GM19438 (cell line): ENCODE measurements at regions not wholly inside any gene's neighbourhood (a gene's known extent, or its start where the extent isn't known, plus 50 kb on each side); places are given as distances from the start of the nearest gene placed in this dataset.

ENCODE experiments used
- ATAC-seq: cut with Tn5 transposase; IDR thresholded peaks from one replicate; pipeline ENCODE4 v1.9.1; 2021; ENCODE audit warnings: low read depth; ENCODE audit not compliant: unreplicated experiment

DNA sequence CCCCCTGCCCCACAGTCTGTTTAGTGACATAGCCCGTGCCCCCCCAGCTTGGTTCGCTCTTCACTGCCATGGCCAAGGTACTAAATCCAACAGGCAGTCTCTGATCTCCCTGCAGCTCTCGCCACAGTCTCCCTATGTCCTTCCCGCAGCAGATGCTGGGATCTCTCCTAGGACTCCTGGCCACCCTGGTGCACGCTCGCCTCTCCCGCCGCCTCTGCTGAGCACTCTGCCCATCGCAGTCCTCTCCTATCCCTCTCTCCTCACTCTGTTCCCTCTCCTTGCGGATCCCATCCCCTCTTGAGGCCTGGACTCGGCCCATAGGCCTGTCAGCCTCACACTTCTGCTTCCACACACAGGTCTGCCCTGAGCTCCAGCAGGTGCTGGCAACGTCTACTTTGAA, 204.8 kb upstream of the TCERG1L start:
- no peak for ATAC-seq

DNA sequence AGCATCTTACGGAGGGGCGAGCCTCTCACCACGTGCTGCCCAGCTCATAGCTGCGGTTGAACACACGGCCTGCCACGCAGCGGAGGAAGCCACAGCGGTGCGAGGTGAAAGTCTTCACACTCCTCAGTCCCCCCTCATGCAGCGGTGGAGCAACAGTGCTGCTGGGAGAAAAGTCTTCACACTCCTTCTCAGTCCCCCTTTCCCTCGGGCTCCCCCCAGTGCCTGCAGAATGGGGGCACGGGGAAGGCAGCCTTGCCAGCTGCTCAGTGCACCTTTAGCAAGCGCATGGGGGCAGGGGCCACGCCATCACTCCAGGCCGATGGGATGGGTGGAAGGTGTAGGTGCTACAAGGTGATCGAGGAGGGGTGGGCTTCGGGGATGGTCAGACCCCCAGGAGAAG, 206.3 kb upstream of the TCERG1L start:
- no peak for ATAC-seq

DNA sequence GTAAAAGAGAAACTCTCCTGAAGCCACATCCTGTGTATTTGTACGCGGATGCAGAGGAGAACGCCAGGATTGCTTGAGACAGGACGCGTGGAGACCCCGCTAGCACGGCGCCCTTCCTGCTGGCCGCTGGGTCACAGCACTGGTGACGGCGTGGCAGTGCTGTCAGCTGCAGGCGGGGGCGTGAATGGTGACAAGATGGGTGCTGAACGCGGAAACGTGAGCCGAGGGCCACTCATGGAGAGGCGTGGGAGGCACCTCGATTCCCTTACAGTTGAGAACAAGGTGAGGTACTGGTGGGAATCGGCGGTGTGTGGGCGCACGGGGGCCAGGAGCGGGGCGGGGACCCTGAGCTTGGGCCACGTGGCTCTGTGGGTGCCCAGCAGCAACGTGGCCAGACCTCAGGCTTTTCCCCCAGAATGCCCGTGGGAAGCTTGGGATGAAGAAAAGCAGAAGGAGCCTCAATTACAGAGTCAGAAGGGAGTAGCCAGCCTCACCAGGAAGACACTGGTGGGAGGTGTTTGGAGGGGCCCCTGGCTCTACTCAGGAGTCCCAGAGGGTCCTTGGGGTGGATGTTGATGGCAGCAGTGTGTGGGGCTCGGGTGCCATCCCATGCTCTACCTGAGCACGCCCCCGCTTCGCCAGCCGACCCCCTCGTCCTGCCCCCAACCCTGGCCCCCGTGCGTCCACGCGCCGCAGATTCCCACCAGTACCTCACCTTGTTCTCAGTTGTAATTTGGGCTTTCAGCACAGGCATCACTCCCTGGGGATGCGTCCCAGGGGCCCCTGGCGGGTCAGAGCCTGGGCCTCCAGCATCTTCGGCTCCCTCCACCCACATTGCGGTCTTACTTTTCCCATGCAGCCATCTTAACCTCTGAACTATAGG, 208.4 kb upstream of the TCERG1L start:
- no peak for ATAC-seq

DNA sequence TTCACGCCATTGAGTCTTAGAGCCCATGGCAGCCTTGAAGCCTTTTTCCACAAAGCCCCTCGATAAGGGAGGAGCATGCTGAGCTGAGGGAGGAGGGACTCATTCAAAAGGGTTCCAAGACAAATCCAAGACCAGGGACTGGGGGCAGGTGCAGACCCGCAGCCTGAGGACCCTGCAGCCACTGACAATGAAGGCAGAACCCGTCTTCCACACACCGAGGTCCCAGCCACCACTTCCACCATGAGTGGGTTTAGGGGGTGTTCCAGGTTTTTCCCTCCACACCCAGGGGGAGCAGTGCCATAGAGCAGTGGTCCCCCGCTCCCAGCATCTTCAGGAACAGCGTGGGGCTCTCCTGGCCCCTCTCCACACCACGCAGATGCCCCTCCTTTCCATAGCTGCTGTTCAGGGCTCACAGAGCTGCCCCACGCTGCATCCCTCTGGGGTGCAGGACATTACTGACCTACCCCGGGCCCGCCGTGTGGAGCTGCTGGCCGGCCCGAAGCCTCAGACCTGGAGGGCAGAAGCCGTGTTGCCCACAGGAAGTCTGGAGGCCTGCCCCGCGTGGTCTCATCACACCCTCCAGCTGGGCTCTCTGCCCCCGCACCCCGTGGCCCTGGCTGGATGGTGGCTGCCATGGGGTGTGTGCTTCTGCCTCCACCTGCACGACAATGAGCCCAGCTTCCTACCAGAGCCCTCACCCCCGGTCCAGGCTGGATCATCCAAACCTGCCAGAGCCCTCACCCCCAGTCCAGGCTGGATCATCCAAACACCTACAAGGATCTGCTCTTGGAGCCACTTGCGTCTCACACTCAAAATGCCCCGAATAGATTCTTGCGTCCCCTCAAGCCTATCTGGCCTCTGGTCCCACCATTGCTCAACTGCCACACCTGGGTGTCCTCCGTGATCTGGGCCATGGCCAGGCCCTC, 220.0 kb upstream of the TCERG1L start:
- ATAC-seq = no peak

DNA sequence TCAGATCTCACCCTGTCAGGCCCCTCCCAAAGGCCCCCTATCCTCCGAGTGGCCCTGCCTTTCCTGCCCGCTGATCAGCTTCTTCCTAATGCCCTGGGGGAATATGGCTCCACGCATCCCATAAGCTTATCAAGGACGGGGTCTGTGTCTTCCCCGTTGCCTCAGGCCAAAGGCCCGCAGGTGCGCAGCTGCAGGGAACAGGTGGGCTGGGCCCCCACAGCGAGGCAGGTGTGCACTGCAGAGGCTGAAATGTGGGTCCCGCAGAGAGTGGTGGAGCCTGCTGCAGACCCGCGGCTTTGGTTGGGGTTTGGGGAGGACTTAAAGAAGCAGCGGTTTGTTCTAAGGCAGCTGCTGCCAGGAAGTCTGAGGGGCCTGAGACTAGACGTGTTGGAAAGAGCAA, 220.8 kb upstream of the TCERG1L start:
- no peak for ATAC-seq

DNA sequence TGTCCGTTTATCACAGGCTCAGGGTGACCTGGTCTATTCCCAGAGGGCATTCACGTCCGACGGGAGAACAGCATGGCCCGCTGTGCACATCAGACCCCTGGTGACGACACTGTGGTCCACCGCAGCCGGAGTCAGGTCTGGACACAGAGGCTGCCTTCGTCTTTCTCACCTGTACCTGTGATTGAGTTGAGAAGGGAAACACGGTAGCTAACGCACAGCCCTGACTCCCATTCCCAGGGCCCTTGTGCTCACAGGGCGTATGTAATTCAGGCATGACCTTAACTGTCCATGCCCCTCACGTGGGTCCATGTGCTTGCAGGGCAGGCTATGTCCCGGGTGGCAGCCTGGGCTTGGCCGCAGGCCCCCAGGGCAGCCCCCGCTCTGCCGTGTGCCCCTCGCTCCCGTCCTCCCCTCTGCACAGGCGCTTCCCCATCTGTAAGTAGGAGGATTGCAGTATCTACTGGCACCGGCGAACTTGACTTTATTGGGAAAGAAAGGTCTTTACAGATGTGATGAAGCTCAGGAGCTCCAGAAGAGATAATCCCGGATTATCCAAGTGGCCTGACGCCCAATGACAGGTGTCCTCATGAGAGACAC, 221.3 kb upstream of the TCERG1L start:
- no peak for ATAC-seq

DNA sequence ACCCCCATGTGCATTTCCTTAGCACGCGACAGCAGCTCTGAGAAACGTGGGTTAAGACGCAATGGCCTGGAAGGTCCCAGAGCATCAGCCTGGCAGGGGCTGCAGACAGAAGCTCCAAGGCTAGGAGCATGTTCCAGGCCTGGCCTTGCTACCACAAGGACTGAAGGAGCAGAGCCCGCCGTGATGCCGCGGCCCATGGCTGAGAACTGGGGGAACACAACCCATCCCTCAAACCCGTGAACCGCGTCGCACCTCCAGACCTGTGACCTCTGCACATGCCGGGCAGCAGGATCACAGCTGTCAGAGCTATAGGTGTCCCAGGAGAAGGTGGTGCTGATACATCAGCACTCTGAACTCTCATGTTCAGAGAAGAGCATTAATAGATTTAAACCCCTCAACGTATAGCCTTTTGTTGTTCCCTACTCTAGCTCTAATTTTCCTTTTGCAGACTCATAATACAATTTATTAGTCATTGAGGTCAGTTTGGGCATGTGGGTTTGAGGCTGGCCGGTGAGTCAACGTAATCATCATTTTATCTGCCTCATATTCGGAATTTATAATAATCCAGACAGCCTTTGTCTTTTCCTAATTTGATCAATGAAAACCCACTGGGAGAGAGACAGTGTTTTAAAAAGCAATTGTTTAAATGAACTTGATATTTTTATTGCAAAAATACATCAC, 222.5 kb upstream of the TCERG1L start:
- ATAC-seq = no peak

DNA sequence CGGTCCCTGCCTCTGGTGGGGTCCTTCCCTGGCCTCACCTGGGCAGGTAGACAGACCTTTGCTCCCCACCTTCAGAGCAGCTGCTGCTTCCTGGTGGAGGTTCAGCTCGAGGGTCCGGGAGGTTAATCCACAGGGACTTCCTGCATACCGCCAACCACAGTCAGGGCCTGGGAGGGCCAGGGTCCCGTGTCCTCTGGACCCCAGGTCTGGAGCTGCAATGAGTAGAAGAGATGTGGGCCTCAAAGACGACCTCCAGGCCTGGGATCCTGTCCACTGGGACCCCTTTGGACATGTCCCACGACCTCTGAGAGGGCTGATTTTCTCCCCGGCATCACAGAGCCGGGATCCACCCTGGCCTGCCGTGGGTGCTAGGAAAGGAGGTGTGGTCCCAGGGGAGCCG, 223.3 kb upstream of the TCERG1L start:
- ATAC-seq = no peak

DNA sequence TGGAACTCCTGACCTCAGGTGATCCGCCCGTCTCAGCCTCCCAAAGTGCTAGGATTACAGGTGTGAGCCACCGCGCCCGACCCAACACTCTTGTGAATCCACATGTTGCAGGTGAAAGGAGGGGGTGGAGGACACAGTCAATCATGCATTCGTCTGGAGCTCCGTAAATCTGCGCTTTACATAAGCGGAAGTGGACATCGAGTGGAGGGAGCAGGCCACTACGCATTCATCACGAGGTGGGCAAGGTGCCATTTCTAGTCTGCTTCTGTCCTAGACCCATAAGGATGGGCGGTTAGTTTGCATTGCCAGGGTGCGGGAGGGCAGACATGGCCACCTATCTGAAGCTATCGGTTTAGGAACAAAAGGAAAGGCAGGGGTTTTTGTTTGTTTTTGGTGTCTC, 225.2 kb upstream of the TCERG1L start:
- no peak for ATAC-seq

DNA sequence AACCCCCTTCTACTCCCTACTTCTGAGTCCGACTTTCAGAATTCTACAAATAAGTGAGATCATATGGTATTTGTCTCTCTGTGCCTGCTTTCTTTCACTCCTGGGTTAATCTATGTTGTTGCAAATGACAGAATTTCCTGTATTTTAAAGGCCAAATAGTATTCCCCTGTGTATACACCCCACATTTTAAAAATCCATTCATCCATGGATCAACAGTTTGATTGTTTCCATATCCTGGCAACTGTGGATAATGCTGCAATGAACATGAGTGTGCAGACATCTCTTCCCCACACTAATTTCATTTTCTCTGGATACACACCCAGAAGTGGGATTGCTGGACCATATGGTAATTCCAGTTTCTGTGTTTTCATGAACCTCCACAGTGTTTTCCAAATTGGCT, 225.8 kb upstream of the TCERG1L start:
- ATAC-seq = no peak

DNA sequence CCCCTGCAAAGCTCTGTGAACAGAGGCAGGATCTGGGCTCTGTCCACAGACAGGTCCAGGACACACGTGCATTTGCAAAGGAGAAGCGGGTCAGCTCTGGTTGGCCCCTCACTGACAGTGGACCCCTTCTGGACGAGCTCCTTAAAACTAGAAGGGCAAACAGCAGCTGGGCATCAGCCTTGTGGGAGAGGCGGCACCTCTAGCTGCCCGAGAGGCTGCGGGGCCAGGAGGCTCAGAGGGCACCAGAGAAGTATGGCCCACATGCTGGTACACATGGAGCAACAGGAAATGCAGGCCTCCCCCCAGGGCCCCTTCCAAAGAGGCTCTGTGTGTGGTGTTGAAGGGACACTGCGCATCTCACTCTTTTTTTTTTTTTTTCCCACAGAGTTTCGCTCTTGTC, 233.0 kb upstream of the TCERG1L start:
- ATAC-seq = no peak

DNA sequence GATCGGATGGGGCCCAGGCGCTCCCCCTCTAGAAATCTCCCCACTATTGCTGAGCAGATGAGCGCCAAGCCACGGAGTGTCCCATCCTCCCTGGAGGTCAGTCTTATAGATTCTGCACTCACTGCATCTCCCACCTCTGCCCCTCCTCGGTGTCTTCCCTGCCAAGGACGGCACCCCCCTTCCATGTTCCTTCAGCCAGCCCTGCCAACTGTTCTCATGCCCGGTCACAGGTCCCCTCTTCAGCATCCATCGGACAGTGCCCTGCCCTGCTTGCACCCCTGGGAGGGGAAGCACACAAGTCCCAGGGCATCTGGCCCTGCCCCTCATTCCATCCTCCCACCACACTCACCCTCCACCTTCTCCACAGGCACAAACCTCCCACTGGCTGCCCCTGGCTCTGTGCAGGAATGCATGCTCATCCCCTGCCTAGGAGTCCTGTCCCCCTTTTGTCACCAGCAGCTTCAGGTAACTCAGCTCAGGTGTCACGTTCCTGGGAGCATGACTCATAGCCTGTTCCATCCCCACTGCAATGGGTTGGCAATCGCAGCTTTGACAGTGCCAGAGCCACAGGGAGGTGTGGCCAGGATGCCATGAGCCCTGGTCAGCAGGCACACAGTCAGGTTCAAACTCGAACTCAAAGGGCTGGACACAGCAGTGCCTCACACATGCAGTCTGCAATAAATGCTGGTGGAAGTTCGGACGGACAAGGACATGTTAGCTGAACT, 234.7 kb upstream of the TCERG1L start:
- no peak for ATAC-seq

DNA sequence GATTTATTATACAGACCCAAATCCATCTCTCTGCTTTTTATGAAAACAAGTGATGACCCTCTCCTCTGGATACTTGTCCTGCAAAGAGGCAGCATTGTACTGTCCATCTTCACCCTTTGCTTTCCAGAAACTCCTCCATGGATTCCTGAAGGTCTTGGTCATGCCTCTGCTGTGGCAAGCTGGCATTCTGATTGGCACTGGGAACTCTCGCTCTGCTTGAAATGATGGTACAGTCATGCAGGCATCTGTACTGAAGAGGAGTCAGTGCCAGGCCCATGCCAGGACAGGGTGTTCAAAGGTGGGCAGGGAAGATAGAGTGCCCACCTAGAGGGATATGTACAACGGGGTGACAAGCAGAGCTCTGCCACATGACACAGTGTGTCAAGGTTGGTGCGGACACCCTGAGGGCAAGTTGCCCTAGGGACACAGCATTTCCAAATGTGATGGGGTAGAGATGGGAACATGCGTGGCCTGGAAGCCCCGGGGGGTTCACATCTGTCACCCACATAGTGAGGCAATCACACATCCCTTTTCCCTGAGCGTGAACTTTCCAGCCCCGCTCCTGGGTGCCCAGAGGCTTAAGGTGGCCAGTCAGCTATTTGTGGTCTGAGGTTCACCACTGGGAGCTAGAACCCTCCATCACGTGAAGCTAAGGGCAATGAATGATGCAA, 235.7 kb upstream of the TCERG1L start:
- ATAC-seq = no peak

DNA sequence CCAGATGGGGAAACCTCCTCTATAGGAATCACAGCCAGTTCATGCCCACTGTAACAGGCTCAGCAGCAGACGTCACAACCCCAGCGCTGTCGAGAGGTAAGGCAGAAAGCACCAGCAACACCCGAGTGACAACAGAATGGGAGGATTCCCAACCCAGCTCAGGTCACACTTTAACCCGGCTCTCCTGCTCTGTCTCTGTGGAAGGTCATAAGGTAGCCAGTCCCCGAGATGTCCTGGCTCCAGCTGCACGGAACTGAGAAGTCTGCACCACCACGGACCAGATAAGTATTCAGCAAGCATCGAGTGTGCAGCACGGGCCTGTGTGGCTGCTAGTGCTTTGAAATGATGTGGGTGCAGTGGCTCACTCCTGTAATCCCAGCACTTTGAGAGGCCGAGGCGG, 236.7 kb upstream of the TCERG1L start:
- no peak for ATAC-seq

DNA sequence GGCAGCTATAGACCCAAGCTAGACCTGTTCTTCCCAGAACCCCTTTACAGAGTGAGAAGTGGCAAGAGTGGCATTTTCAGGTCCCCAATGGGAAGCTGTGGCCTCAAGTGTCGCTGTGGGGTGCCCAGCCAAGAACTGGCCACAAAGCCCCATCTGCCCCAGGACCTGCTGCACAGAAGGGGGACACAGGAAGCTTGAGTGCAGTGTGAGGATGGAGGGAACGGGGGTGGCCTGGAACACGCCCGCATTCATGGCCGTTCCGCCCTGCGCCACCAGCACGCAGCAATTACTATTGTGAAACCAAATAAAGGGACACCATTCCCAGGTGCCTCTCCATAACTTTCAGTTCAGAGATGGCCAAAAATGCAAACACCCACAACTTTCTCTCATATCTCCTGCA, 237.6 kb upstream of the TCERG1L start:
- ATAC-seq = no peak

DNA sequence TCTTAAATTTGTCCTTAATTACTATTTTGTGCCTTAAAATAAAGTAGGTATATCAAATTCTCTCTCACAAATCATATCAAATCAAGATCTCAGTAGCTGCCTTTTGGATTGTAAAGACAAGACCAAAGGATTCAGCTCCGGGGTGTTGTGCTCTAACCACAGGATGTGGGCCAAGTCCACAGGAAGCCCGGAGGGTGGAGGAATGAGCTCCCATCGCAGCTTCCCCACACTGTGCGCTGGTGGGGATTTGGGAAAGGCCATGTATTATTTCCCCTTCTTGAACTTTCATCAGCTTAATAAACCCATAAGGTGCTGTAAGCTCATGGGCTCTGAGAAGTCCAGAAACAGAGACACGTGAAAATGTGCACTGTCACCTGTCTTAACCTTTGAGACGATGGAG, 241.6 kb upstream of the TCERG1L start:
- ATAC-seq = no peak

DNA sequence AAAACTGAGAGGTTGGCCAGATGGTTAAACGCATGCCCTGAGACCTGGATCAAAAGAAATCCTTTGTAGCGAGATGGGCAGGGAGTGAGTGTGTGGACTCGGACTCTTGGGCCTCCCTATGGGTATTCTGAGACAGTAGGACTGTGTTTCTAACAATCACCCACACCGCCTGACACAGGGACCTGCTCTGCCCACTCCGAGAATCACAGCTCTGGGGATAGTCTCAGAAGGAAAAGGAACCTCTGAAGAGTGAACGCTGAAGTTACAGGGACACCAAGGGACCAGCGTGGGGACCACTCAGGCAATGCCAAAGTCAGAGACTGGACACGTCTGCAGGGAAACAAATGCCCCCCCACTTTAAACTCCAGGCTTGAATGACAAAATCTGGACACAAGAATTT, 242.1 kb upstream of the TCERG1L start:
- no peak for ATAC-seq

DNA sequence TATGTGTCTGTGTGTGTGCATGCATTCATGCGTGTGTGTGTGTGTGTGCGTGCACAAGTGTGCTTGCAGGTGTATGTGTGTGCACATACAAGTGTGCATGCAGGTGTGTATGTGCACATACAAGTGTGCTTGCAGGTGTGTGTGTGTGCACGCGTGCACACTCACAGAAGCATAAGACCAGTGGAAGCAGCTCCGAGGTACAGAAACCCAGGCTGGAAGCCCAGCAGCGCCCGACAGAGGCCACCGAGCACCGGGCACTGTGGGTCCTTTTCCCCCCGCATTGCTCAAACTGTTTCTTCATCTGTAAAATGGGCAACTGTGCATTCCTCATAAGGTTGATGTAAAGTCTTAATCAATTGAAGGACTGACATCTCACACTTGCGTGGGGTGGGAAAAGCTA, 243.3 kb upstream of the TCERG1L start:
- no peak for ATAC-seq

DNA sequence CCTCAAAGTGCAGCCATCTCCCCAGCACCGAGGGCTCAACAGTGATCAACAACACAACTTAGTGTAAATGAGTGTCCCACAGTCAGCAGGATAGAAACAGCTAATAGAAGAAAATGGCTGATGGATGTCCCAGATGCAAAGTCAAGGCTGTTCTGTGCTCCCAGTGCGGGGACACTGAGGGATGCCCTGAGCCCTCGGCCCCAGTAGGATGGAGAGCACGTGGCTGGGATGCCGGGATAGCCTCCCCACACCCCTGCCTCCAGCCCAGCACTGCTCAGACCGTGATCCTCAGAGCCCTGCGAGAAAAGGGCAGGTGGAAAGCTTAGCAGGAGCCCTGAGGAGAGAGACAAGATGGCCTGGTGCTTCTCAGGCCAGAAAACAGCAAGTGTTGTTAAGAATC, 243.9 kb upstream of the TCERG1L start:
- ATAC-seq = no peak
